ENCODE measurements at regions not wholly inside any gene's neighbourhood (a gene's known extent, or its start where the extent isn't known, plus 50 kb on each side); places are given as distances from the start of the nearest gene placed in this dataset.

- TF ChIP-seq CTCF (IDR thresholded peaks at IDR 0.05; ENCODE audit: low read depth, low read length, missing control alignments), result no peak
- no peak overlapping the region for H3K4me3 ChIP-seq (ENCODE audit: low read depth, low read length)
- DNase-seq (ENCODE audit: low read depth), result no peak
- in situ Hi-C loops (cut with HindIII; ENCODE audit: low sequenced_read_pairs), result no loop called here
Observed at GRCh38 chr6:139425780-139426179, 51.3 kb upstream of the CITED2 start.

- TF ChIP-seq CTCF (IDR thresholded peaks at IDR 0.05; ENCODE audit: low read depth, low read length, missing control alignments), result no peak
- DNase-seq (ENCODE audit: low read depth), result no peak
- no peak overlapping the region for H3K4me3 ChIP-seq (ENCODE audit: low read depth, low read length)
- in situ Hi-C loops (cut with HindIII; ENCODE audit: low sequenced_read_pairs), result no loop called here
Observed at GRCh38 chr6:139423971-139424667, 49.7 kb upstream of the CITED2 start.
